ENCODE measurements at regions not wholly inside any gene's neighbourhood (a gene's known extent, or its start where the extent isn't known, plus 50 kb on each side); places are given as distances from the start of the nearest gene placed in this dataset.

GRCh38 chr2:224160917-224161316 is 121.8 kb upstream of the SERPINE2 start:
- whole genome bisulfite sequencing, result 86% methylated on average over 1 of the region's 1 CpG
- H3K27me3 ChIP-seq, result no peaks in the 10 kb centered on the region
- H3K27ac ChIP-seq, result no peak overlapping the region
- no peak for DNase-seq (ENCODE audit: low spot score in 2 of 2)
- H3K36me3 ChIP-seq, result no peaks in the 10 kb centered on the region
- H3K4me1 ChIP-seq, result no peaks in the 10 kb centered on the region
- H3K4me3 ChIP-seq, result no peak overlapping the region
- H3K9me3 ChIP-seq, result no peaks in the 10 kb centered on the region
- no peak for TF ChIP-seq POLR2A (IDR thresholded peaks at IDR 0.05)
- TF ChIP-seq CTCF (IDR thresholded peaks at IDR 0.05), result no peak
- no peak for TF ChIP-seq POLR2AphosphoS5 (IDR thresholded peaks at IDR 0.05)
- no peak for TF ChIP-seq EP300 (IDR thresholded peaks at IDR 0.05)

GRCh38 chr2:224159345-224159928 is 120.4 kb upstream of the SERPINE2 start:
- no peak for DNase-seq (ENCODE audit: low spot score in 2 of 2)
- no peaks in the 10 kb centered on the region for H3K27me3 ChIP-seq
- 71% methylated on average over 3 of the region's 3 CpGs for WGBS
- TF ChIP-seq CTCF (IDR thresholded peaks at IDR 0.05), result no peak
- TF ChIP-seq POLR2AphosphoS5 (IDR thresholded peaks at IDR 0.05), result no peak
- no peaks in the 10 kb centered on the region for H3K4me1 ChIP-seq
- no peak overlapping the region for H3K27ac ChIP-seq
- H3K9me3 ChIP-seq, result no peaks in the 10 kb centered on the region
- no peak overlapping the region for H3K4me3 ChIP-seq
- H3K36me3 ChIP-seq, result no peaks in the 10 kb centered on the region

GRCh38 chr2:224158831-224159230 is 119.7 kb upstream of the SERPINE2 start:
- TF ChIP-seq POLR2AphosphoS5 (IDR thresholded peaks at IDR 0.05), result no peak
- no peak for TF ChIP-seq CTCF (IDR thresholded peaks at IDR 0.05)
- no peak for TF ChIP-seq POLR2A (IDR thresholded peaks at IDR 0.05)
- no peak for TF ChIP-seq EP300 (IDR thresholded peaks at IDR 0.05)
- Histone ChIP-seq H3K4me3 (no peak overlapping the region), H3K27ac (no peak overlapping the region), H3K9me3 (no peaks in the 10 kb centered on the region), H3K36me3 (no peaks in the 10 kb centered on the region), H3K27me3 (no peaks in the 10 kb centered on the region), H3K4me1 (no peaks in the 10 kb centered on the region)
- no peak for DNase-seq (ENCODE audit: low spot score in 2 of 2)

- no peaks in the 10 kb centered on the region for H3K36me3 ChIP-seq
- H3K4me3 ChIP-seq, result no peak overlapping the region
- 89% methylated on average over 4 of the region's 4 CpGs for WGBS
- no peaks in the 10 kb centered on the region for H3K27me3 ChIP-seq
- H3K9me3 ChIP-seq, result no peaks in the 10 kb centered on the region
- no peak for DNase-seq (ENCODE audit: low spot score in 2 of 2)
- TF ChIP-seq EP300 (IDR thresholded peaks at IDR 0.05) (no peak), POLR2AphosphoS5 (IDR thresholded peaks at IDR 0.05) (no peak), CTCF (IDR thresholded peaks at IDR 0.05) (no peak), POLR2A (IDR thresholded peaks at IDR 0.05) (no peak)
- H3K27ac ChIP-seq, result no peak overlapping the region
- H3K4me1 ChIP-seq, result no peaks in the 10 kb centered on the region
Measured at GRCh38 chr2:224158061-224158460, 119.0 kb upstream of the SERPINE2 start.

- no peak overlapping the region for H3K27ac ChIP-seq
- H3K9me3 ChIP-seq, result no peaks in the 10 kb centered on the region
- no peaks in the 10 kb centered on the region for H3K4me1 ChIP-seq
- H3K36me3 ChIP-seq, result no peaks in the 10 kb centered on the region
- TF ChIP-seq POLR2AphosphoS5 (IDR thresholded peaks at IDR 0.05) (no peak), POLR2A (IDR thresholded peaks at IDR 0.05) (no peak), CTCF (IDR thresholded peaks at IDR 0.05) (no peak), EP300 (IDR thresholded peaks at IDR 0.05) (no peak)
- H3K4me3 ChIP-seq, result no peak overlapping the region
- H3K27me3 ChIP-seq, result no peaks in the 10 kb centered on the region
- DNase-seq (ENCODE audit: low spot score in 2 of 2), result no peak
- 89% methylated on average over 1 of the region's 1 CpG for WGBS
Measured at GRCh38 chr2:224157655-224158054, 118.6 kb upstream of the SERPINE2 start.

Measured in suprapubic skin (tissue), 4 donors.